ENCODE measurements at regions not wholly inside any gene's neighbourhood (a gene's known extent, or its start where the extent isn't known, plus 50 kb on each side); places are given as distances from the start of the nearest gene placed in this dataset.

DNA sequence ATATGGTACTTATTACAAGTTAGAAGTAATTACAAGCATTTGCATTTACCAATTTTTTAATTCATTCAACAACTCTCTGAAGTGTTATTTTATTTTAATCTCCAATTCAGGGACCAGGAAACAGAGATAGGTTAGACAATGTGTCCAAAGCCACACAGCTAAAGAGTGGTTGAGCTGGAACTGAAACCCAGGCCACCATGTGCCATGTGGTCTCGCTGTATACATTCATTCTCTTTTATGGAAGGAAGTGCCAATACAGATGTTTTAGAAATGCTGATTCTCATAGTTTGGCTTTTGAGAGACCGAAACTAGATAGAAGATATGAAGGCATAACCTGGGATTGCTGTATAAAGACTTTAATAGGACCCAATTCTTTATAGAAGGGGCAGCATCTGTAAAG, 684.6 kb upstream of the ID2 start:
- TF ChIP-seq EZH2 (IDR thresholded peaks at IDR 0.05; ENCODE audit: insufficient read depth, poor library complexity, severe bottlenecking): no peak
- TF ChIP-seq EZH2phosphoT487 (IDR thresholded peaks at IDR 0.05; ENCODE audit: insufficient read depth, low read depth): no peak

All from GM23248 (cell line).